Transverse colon (tissue), 4 donors: ENCODE measurements at regions not wholly inside any gene's neighbourhood (a gene's known extent, or its start where the extent isn't known, plus 50 kb on each side); places are given as distances from the start of the nearest gene placed in this dataset.

Experiments used
- DNase-seq: peaks from one replicate; pipeline ENCODE4 v3.0.0-alpha.2; 2019
- H3K27ac ChIP-seq, 4 donors: fragments of 200-600 bp; sonication (generic); 2 replicates each; pipeline ENCODE4 v1.5.1; 2016 to 2018; ENCODE audit warnings: inconsistent platforms in 4 of 4
- H3K27me3 ChIP-seq: fragments of 200-600 bp; sonication (generic); 2 replicates; pipeline ENCODE4 v1.5.1; 2017; ENCODE audit warnings: inconsistent platforms
- H3K36me3 ChIP-seq, 4 donors: fragments of 200-600 bp; sonication (generic); 2 replicates each; pipeline ENCODE4 v1.5.1; 2017 to 2019; ENCODE audit warnings: inconsistent platforms in 4 of 4
- H3K4me1 ChIP-seq, 4 donors: fragments of 200-600 bp; sonication (generic); 2 replicates each; pipeline ENCODE4 v1.5.1; 2017 to 2020; ENCODE audit warnings: inconsistent platforms in 4 of 4
- H3K4me3 ChIP-seq, 4 donors: fragments of 200-600 bp; sonication (generic); 1 replicate in 1 of 4; 2 replicates in 3 of 4; pipeline versions ENCODE4 v1.5.1 to v1.6.1; 2017 to 2019; ENCODE audit warnings: inconsistent platforms in 4 of 4
- H3K9me3 ChIP-seq, 2 donors: fragments of 200-600 bp; sonication (generic); 2 replicates each; pipeline ENCODE4 v1.5.1; 2017 to 2019; ENCODE audit warnings: inconsistent platforms in 2 of 2
- CTCF ChIP-seq, 5 experiments: fragments of 200-600 bp in 3 of 5; fragments of 450-650 bp in 2 of 5; sonication (generic) in 3 of 5; IDR thresholded peaks; 1 replicate in 2 of 5; 2 replicates in 3 of 5; pipeline ENCODE4 v1.5.1; 2016 to 2017; ENCODE audit warnings: antibody characterized with exemption in 5 of 5, inconsistent platforms in 3 of 5, mild to moderate bottlenecking in 2 of 5, moderate library complexity in 1 of 5
- EP300 ChIP-seq: sonication (generic); formaldehyde crosslinking; IDR thresholded peaks from one replicate; pipeline ENCODE4 v1.6.1; 2017; ENCODE audit warnings: antibody characterized with exemption, low read depth
- POLR2A ChIP-seq: fragments of 450-650 bp; IDR thresholded peaks from one replicate; pipeline ENCODE4 v1.6.1; 2016; ENCODE audit warnings: antibody characterized with exemption, mild to moderate bottlenecking, moderate library complexity
- POLR2AphosphoS5 ChIP-seq, 3 donors: sonication (generic); formaldehyde crosslinking; IDR thresholded peaks; one replicate each; pipeline ENCODE4 v1.6.1; 2016; ENCODE audit warnings: antibody characterized with exemption in 3 of 3
- WGBS, 2 donors: methylation state at CpG; one replicate each; pipeline ENCODE4 v1.1.5; 2018; ENCODE audit warnings: low coverage in 1 of 2; 5-methylcytosine and 5-hydroxymethylcytosine counted together
- in situ Hi-C, 4 donors: fragments of 200-750 bp; cut with MboI; loops; one replicate each; pipeline versions ENCODE4 v1.15.0 to v1.15.1; 2017; ENCODE audit warnings: low sequenced_read_pairs in 3 of 4, low pct_ligation_motif_present in 1 of 4, low pct_unique_long_range_greater_than_20kb in 1 of 4
- intact Hi-C: fragments of 100-400 bp; cut with DNase I; formaldehyde crosslinking; loops from one replicate; pipeline ENCODE4 v1.15.1; 2023; ENCODE audit warnings: low total_unique reads

DNA sequence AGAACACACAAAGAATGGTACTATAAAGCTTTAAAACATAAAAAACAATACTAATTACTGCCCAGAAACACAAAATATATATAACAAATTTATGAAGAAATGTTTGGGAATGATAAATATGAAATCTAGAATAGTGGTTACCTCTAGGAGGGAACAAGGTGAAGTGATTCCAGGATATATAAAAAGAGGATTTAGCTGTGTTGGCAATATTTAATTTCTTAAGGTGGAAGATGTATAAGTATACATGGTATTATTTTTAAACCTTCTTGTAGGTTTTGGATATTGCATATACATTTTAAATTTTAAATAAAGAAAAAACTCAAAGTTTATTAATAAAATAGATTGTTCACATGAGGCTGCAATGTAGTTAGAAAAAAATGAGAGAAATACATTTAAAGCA is 112.7 kb upstream of the ZNF618 start:
- no peak for TF ChIP-seq POLR2A
- no peak for TF ChIP-seq CTCF (IDR thresholded peaks at IDR 0.05)
- no peak for TF ChIP-seq POLR2AphosphoS5 (IDR thresholded peaks at IDR 0.05)
- no peak for TF ChIP-seq EP300
- intact Hi-C loops, result no loop called here
- Histone ChIP-seq H3K4me1 (no peaks in the 10 kb centered on the region), H3K27ac (no peak overlapping the region), H3K4me3 (no peak overlapping the region), H3K9me3 (peaks cover 6 to 7% of the 10 kb centered on the region in 2 donors), H3K27me3 (no peaks in the 10 kb centered on the region), H3K36me3 (no peaks in the 10 kb centered on the region)
- DNase-seq, result no peak
- in situ Hi-C loops, result loop anchor here in 1 of 4 donors (10.0 kb wide), 1 partner anchor 61 kb away; no protein-coding TSS in a partner anchor

DNA sequence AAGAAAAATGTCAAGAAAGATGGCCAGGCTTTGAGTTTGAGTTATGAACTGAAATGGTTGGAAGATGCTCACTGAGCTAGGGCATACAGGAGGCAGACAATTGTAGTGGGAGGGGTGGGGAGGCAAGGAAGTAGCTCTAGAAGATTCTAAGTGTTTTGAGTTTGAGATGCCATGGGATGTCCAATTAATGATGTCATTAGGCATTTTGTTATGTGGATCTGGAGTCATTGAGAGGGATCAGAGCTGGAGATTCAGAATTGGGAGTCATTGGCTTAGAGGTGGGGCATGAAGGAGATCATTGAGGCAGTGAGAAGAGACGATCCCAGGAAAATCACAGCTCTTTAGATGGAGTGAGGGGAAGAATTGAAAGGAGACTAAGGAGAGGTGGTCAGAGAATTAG is 111.5 kb upstream of the ZNF618 start:
- H3K27ac ChIP-seq, result no peak overlapping the region
- no peak overlapping the region for H3K4me3 ChIP-seq
- in situ Hi-C loops (loop anchor here in 1 of 4 donors (10.0 kb wide), 1 partner anchor 60 kb away; no protein-coding TSS in a partner anchor), intact Hi-C loops (no loop called here)
- peaks cover 6 to 7% of the 10 kb centered on the region in 2 donors for H3K9me3 ChIP-seq
- no peaks in the 10 kb centered on the region for H3K4me1 ChIP-seq
- H3K27me3 ChIP-seq, result no peaks in the 10 kb centered on the region
- H3K36me3 ChIP-seq, result no peaks in the 10 kb centered on the region
- TF ChIP-seq EP300, result no peak
- TF ChIP-seq POLR2AphosphoS5 (IDR thresholded peaks at IDR 0.05), result no peak
- TF ChIP-seq CTCF (IDR thresholded peaks at IDR 0.05), result no peak
- TF ChIP-seq POLR2A, result no peak
- WGBS, 2 donors, result 80 to 84% methylated on average over 1 of the region's 1 CpG
- DNase-seq, result no peak

DNA sequence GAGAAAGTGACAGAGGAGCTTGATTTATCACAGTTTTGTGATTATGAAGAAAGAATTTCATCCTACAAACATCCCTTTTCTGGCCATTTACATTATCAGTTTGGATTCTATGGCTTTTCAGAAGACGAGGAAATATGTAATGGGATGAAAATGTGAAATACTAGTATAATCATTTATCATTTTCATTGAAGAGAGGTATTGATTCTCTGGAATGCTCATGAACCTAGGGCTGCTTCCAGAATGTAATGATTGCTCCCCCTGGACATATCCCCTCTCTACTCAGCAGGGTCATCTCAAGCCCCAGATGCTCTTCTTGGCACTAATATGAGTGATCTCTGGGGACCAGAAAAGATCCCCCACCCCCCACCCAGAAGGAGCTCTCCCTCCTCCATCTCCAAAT is 106.7 kb upstream of the ZNF618 start:
- TF ChIP-seq POLR2A (no peak), EP300 (no peak), CTCF (IDR thresholded peaks at IDR 0.05) (no peak), POLR2AphosphoS5 (IDR thresholded peaks at IDR 0.05) (no peak)
- Histone ChIP-seq H3K4me1 (no peaks in the 10 kb centered on the region), H3K36me3 (no peaks in the 10 kb centered on the region), H3K4me3 (no peak overlapping the region), H3K9me3 (no peaks in the 10 kb centered on the region), H3K27ac (no peak overlapping the region), H3K27me3 (no peaks in the 10 kb centered on the region)
- WGBS, 2 donors, result 50 to 51% methylated on average over 1 of the region's 1 CpG
- no peak for DNase-seq
- in situ Hi-C loops, result loop anchor here in 1 of 4 donors (10.0 kb wide), 1 partner anchor 55 kb away; no protein-coding TSS in a partner anchor
- intact Hi-C loops, result no loop called here

DNA sequence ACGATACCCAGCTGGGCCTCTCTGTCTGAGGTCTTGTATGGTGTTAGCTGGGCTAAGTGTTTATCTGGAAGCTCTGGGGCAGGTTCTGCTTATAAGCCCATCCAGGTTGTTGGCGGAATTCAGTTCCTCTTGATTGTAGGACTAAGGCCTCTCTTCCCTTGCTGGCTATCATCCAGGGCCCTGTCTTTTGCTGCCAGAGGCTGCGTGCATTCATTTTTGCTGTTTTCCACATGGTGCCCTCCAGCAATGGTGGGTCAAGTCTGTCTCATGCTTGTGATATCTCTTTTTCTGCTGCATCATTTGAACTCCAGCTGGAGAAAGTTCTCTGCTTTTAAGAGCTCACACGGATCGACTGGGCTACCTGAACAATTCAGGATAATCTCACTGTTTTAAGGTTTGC is 105.7 kb upstream of the ZNF618 start:
- Histone ChIP-seq H3K36me3 (no peaks in the 10 kb centered on the region), H3K9me3 (no peaks in the 10 kb centered on the region), H3K27me3 (no peaks in the 10 kb centered on the region), H3K27ac (no peak overlapping the region), H3K4me1 (no peaks in the 10 kb centered on the region), H3K4me3 (no peak overlapping the region)
- TF ChIP-seq POLR2AphosphoS5 (IDR thresholded peaks at IDR 0.05) (no peak), CTCF (IDR thresholded peaks at IDR 0.05) (no peak), POLR2A (no peak), EP300 (no peak)
- 63 to 100% methylated on average over 1 to 5 of the region's 5 CpGs for WGBS, 2 donors
- no peak for DNase-seq
- in situ Hi-C loops (no loop called here), intact Hi-C loops (no loop called here)
